ENCODE measurements at regions not wholly inside any gene's neighbourhood (a gene's known extent, or its start where the extent isn't known, plus 50 kb on each side); places are given as distances from the start of the nearest gene placed in this dataset.

DNA sequence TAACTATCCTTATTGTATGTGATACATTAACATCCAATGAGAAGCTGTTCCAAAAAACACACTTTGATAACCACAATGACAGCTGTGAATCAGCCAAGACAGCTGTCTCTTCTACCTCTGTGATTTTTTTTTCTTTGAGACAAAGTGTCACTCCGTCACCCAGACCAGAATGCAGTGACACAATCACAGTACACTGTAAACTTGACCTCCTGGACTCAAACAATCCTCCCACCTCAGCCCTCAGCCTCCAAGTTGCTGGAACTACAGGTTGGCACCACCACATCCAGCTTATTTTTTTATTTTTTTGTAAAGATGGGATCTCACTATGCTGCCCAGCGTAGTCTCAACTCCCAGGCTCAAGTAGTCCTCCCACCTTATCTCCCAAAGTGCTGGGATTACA lies 73.5 kb upstream of the TMCO5A start:
- Histone ChIP-seq H2BK12ac (ENCODE audit: low read length in 2 of 2) (no peak overlapping the region), H2BK5ac (ENCODE audit: low read depth, low read length, poor library complexity, severe bottlenecking) (no peak overlapping the region), H3K9me3 (ENCODE audit: control insufficient read depth, low read length) (peaks cover 2% of the 10 kb centered on the region), H3K23ac (ENCODE audit: low read length in 2 of 2) (no peak overlapping the region), H4K8ac (ENCODE audit: low read length) (no peak overlapping the region), H4K91ac (ENCODE audit: low read length) (no peak overlapping the region), H3K79me1 (replicated peaks; ENCODE audit: low read length, poor library complexity, severe bottlenecking) (no peaks in the 10 kb centered on the region), H3K36me3 (ENCODE audit: control insufficient read depth in 1 of 2, insufficient read depth in 2 of 2, low read depth in 1 of 2, low read length in 2 of 2) (no peaks in the 10 kb centered on the region), H3K4ac (ENCODE audit: low read depth in 1 of 2, low read length in 2 of 2) (no peak overlapping the region), H2BK120ac (ENCODE audit: low read depth, low read length) (no peak overlapping the region), H3K9ac (ENCODE audit: low read length) (no peak overlapping the region), H3K27ac (ENCODE audit: low read length, poor library complexity, severe bottlenecking) (no peak overlapping the region), H3K4me1 (ENCODE audit: control insufficient read depth, insufficient read depth, low read depth, low read length) (no peaks in the 10 kb centered on the region), H2AK5ac (ENCODE audit: low read length, severe bottlenecking) (no peak overlapping the region), H3K27me3 (ENCODE audit: control insufficient read depth in 1 of 2, insufficient read depth in 1 of 2, low read length in 2 of 2) (no peaks in the 10 kb centered on the region), H3K14ac (ENCODE audit: low read length in 2 of 2) (no peak overlapping the region), H2AFZ (ENCODE audit: low read depth, low read length) (no peak overlapping the region), H3K4me2 (ENCODE audit: low read length, poor library complexity, severe bottlenecking) (no peak overlapping the region), H3K4me3 (ENCODE audit: insufficient read depth in 1 of 2, low read depth in 1 of 2, low read length in 2 of 2) (no peak overlapping the region), H2BK15ac (ENCODE audit: low read depth, poor library complexity, severe bottlenecking) (no peak overlapping the region), H3K18ac (ENCODE audit: low read depth in 1 of 2, low read length in 2 of 2) (no peak overlapping the region)
- WGBS = 83% methylated on average over 2 of the region's 2 CpGs
- no peak for DNase-seq

DNA sequence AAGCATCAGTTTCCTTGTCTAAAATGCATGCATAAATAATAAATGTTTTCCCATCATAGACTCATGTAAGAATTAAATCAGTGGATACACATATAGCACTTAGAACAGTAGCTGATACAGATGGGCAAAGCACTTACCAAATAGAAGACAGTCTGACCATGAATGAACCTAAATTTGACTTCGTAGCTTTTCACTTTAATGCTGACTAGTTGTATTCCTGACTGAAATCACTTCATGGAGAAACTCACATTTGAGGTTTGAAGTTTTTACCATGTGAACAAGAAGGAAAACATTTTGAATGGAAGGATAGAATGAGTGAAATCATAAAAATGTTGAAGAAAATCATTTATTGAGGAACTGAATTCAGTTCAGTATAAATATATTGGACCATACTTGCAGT lies 68.8 kb upstream of the TMCO5A start:
- Histone ChIP-seq H3K27ac (ENCODE audit: low read length, poor library complexity, severe bottlenecking) (no peak overlapping the region), H3K18ac (ENCODE audit: low read depth in 1 of 2, low read length in 2 of 2) (no peak overlapping the region), H4K8ac (ENCODE audit: low read length) (no peak overlapping the region), H2AFZ (ENCODE audit: low read depth, low read length) (no peak overlapping the region), H3K79me1 (replicated peaks; ENCODE audit: low read length, poor library complexity, severe bottlenecking) (no peaks in the 10 kb centered on the region), H3K9me3 (ENCODE audit: control insufficient read depth, low read length) (peaks cover 2% of the 10 kb centered on the region), H3K9ac (ENCODE audit: low read length) (no peak overlapping the region), H3K14ac (ENCODE audit: low read length in 2 of 2) (no peak overlapping the region), H3K4me3 (ENCODE audit: insufficient read depth in 1 of 2, low read depth in 1 of 2, low read length in 2 of 2) (no peak overlapping the region), H2BK12ac (ENCODE audit: low read length in 2 of 2) (no peak overlapping the region), H3K27me3 (ENCODE audit: control insufficient read depth in 1 of 2, insufficient read depth in 1 of 2, low read length in 2 of 2) (no peaks in the 10 kb centered on the region), H2BK120ac (ENCODE audit: low read depth, low read length) (no peak overlapping the region), H3K36me3 (ENCODE audit: control insufficient read depth in 1 of 2, insufficient read depth in 2 of 2, low read depth in 1 of 2, low read length in 2 of 2) (no peaks in the 10 kb centered on the region), H2BK15ac (ENCODE audit: low read depth, poor library complexity, severe bottlenecking) (no peak overlapping the region), H4K91ac (ENCODE audit: low read length) (no peak overlapping the region), H3K23ac (ENCODE audit: low read length in 2 of 2) (no peak overlapping the region), H2AK5ac (ENCODE audit: low read length, severe bottlenecking) (no peak overlapping the region), H2BK5ac (ENCODE audit: low read depth, low read length, poor library complexity, severe bottlenecking) (no peak overlapping the region), H3K4me1 (ENCODE audit: control insufficient read depth, insufficient read depth, low read depth, low read length) (no peaks in the 10 kb centered on the region), H3K4ac (ENCODE audit: low read depth in 1 of 2, low read length in 2 of 2) (no peak overlapping the region), H3K4me2 (ENCODE audit: low read length, poor library complexity, severe bottlenecking) (no peak overlapping the region)
- 89% methylated on average over 1 of the region's 1 CpG for WGBS
- no peak for DNase-seq

DNA sequence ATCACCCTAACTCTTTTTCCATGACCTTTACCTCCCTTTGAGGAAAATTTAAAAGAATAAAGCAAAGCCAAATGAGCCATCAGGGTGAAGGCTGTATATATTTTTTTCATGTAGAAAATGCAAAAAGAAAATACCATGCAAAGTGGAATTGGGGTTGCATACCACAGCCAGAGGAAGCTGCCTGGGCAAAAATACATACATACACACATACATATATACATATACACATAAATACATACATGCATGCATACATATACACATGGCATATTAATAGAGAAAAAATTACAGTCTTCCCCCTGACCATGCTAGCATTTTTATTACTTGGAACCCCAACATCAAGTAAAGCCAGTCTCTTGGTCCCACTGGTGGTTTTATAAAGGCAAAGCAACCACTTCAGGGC lies 63.7 kb upstream of the TMCO5A start:
- H2AFZ ChIP-seq (ENCODE audit: low read depth, low read length) = no peak overlapping the region
- H3K27ac ChIP-seq (ENCODE audit: low read length, poor library complexity, severe bottlenecking) = no peak overlapping the region
- H2AK5ac ChIP-seq (ENCODE audit: low read length, severe bottlenecking) = no peak overlapping the region
- no peaks in the 10 kb centered on the region for H3K4me1 ChIP-seq (ENCODE audit: control insufficient read depth, insufficient read depth, low read depth, low read length)
- H3K79me1 ChIP-seq (replicated peaks; ENCODE audit: low read length, poor library complexity, severe bottlenecking) = no peaks in the 10 kb centered on the region
- H4K91ac ChIP-seq (ENCODE audit: low read length) = no peak overlapping the region
- no peak overlapping the region for H3K18ac ChIP-seq (ENCODE audit: low read depth in 1 of 2, low read length in 2 of 2)
- H3K9ac ChIP-seq (ENCODE audit: low read length) = no peak overlapping the region
- DNase-seq = no peak
- no peak overlapping the region for H3K4me2 ChIP-seq (ENCODE audit: low read length, poor library complexity, severe bottlenecking)
- H3K36me3 ChIP-seq (ENCODE audit: control insufficient read depth in 1 of 2, insufficient read depth in 2 of 2, low read depth in 1 of 2, low read length in 2 of 2) = no peaks in the 10 kb centered on the region
- H3K27me3 ChIP-seq (ENCODE audit: control insufficient read depth in 1 of 2, insufficient read depth in 1 of 2, low read length in 2 of 2) = no peaks in the 10 kb centered on the region
- H3K4ac ChIP-seq (ENCODE audit: low read depth in 1 of 2, low read length in 2 of 2) = no peak overlapping the region
- H3K4me3 ChIP-seq (ENCODE audit: insufficient read depth in 1 of 2, low read depth in 1 of 2, low read length in 2 of 2) = no peak overlapping the region
- no peak overlapping the region for H3K14ac ChIP-seq (ENCODE audit: low read length in 2 of 2)
- no peak overlapping the region for H3K23ac ChIP-seq (ENCODE audit: low read length in 2 of 2)
- no peaks in the 10 kb centered on the region for H3K9me3 ChIP-seq (ENCODE audit: control insufficient read depth, low read length)
- no peak overlapping the region for H2BK12ac ChIP-seq (ENCODE audit: low read length in 2 of 2)
- H2BK15ac ChIP-seq (ENCODE audit: low read depth, poor library complexity, severe bottlenecking) = no peak overlapping the region
- H4K8ac ChIP-seq (ENCODE audit: low read length) = no peak overlapping the region
- no peak overlapping the region for H2BK120ac ChIP-seq (ENCODE audit: low read depth, low read length)
- H2BK5ac ChIP-seq (ENCODE audit: low read depth, low read length, poor library complexity, severe bottlenecking) = no peak overlapping the region

DNA sequence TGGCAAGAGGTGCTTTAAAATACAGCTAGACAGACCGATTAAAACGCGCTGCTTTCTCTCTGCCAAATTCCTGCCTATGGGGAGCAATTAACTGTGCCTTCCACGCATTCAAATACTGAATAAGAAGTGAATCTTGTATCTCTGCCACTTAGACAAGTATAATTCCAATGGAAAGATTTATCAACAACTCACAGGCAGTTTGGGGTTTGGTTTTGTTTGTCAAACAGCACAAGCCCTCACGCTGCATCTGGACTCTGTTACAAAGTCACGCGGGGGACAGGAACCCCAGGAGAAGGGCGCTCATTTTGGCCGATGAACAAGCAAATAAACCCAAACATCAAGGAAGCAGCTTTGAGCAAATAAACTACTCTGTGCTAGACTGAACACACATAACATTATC lies 61.8 kb upstream of the TMCO5A start:
- Histone ChIP-seq H2BK120ac (ENCODE audit: low read depth, low read length) (no peak overlapping the region), H3K4me1 (ENCODE audit: control insufficient read depth, insufficient read depth, low read depth, low read length) (no peaks in the 10 kb centered on the region), H3K23ac (ENCODE audit: low read length in 2 of 2) (no peak overlapping the region), H3K14ac (ENCODE audit: low read length in 2 of 2) (no peak overlapping the region), H2AFZ (ENCODE audit: low read depth, low read length) (peak overlapping the region; percentile 86), H3K18ac (ENCODE audit: low read depth in 1 of 2, low read length in 2 of 2) (peak overlapping the region in 1 of 2 experiments; percentile 9), H3K27me3 (ENCODE audit: control insufficient read depth in 1 of 2, insufficient read depth in 1 of 2, low read length in 2 of 2) (no peaks in the 10 kb centered on the region), H4K8ac (ENCODE audit: low read length) (no peak overlapping the region), H3K4me3 (ENCODE audit: insufficient read depth in 1 of 2, low read depth in 1 of 2, low read length in 2 of 2) (peak overlapping the region in 1 of 2 experiments; percentile 42), H3K9me3 (ENCODE audit: control insufficient read depth, low read length) (no peaks in the 10 kb centered on the region), H3K36me3 (ENCODE audit: control insufficient read depth in 1 of 2, insufficient read depth in 2 of 2, low read depth in 1 of 2, low read length in 2 of 2) (no peaks in the 10 kb centered on the region), H2AK5ac (ENCODE audit: low read length, severe bottlenecking) (no peak overlapping the region), H2BK15ac (ENCODE audit: low read depth, poor library complexity, severe bottlenecking) (no peak overlapping the region), H3K4ac (ENCODE audit: low read depth in 1 of 2, low read length in 2 of 2) (no peak overlapping the region), H3K79me1 (replicated peaks; ENCODE audit: low read length, poor library complexity, severe bottlenecking) (no peaks in the 10 kb centered on the region), H3K27ac (ENCODE audit: low read length, poor library complexity, severe bottlenecking) (no peak overlapping the region), H2BK5ac (ENCODE audit: low read depth, low read length, poor library complexity, severe bottlenecking) (no peak overlapping the region), H2BK12ac (ENCODE audit: low read length in 2 of 2) (no peak overlapping the region), H3K9ac (ENCODE audit: low read length) (peak overlapping the region; percentile 67), H4K91ac (ENCODE audit: low read length) (no peak overlapping the region), H3K4me2 (ENCODE audit: low read length, poor library complexity, severe bottlenecking) (no peak overlapping the region)
- 59% methylated on average over 9 of the region's 9 CpGs for WGBS
- DNase-seq = peak; percentile 15

Data from mesenchymal stem cell (in vitro differentiated cells and primary cell).